HL-60 (cell line): ENCODE measurements at regions not wholly inside any gene's neighbourhood (a gene's known extent, or its start where the extent isn't known, plus 50 kb on each side); places are given as distances from the start of the nearest gene placed in this dataset.

Experiments
- GABPA ChIP-seq: IDR thresholded peaks from 2 replicates; pipeline ENCODE4 v1.6.1; 2012; ENCODE audit warnings: low read depth
- POLR2AphosphoS5 ChIP-seq: IDR thresholded peaks from 2 replicates; pipeline ENCODE4 v1.6.1; 2012; ENCODE audit warnings: low read depth
- TF ChIP-seq, protein P1 (sequence below): IDR thresholded peaks from one replicate; pipeline ENCODE4 v1.5.1; 2011; ENCODE audit warnings: low read length, control low read depth, inconsistent platforms; ENCODE audit not compliant: insufficient read depth
- TF ChIP-seq, protein P2 (sequence below): IDR thresholded peaks from 2 replicates; pipeline ENCODE4 v1.6.1; 2012; ENCODE audit warnings: low read depth; ENCODE audit not compliant: insufficient replicate concordance

GRCh38 chr2:217165547-217165946, 305.7 kb upstream of the TNP1 start:
- no peak for TF ChIP-seq GABPA
- TF ChIP-seq, protein P1, sequence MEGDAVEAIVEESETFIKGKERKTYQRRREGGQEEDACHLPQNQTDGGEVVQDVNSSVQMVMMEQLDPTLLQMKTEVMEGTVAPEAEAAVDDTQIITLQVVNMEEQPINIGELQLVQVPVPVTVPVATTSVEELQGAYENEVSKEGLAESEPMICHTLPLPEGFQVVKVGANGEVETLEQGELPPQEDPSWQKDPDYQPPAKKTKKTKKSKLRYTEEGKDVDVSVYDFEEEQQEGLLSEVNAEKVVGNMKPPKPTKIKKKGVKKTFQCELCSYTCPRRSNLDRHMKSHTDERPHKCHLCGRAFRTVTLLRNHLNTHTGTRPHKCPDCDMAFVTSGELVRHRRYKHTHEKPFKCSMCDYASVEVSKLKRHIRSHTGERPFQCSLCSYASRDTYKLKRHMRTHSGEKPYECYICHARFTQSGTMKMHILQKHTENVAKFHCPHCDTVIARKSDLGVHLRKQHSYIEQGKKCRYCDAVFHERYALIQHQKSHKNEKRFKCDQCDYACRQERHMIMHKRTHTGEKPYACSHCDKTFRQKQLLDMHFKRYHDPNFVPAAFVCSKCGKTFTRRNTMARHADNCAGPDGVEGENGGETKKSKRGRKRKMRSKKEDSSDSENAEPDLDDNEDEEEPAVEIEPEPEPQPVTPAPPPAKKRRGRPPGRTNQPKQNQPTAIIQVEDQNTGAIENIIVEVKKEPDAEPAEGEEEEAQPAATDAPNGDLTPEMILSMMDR = no peak
- TF ChIP-seq POLR2AphosphoS5 = no peak
- TF ChIP-seq, protein P2, sequence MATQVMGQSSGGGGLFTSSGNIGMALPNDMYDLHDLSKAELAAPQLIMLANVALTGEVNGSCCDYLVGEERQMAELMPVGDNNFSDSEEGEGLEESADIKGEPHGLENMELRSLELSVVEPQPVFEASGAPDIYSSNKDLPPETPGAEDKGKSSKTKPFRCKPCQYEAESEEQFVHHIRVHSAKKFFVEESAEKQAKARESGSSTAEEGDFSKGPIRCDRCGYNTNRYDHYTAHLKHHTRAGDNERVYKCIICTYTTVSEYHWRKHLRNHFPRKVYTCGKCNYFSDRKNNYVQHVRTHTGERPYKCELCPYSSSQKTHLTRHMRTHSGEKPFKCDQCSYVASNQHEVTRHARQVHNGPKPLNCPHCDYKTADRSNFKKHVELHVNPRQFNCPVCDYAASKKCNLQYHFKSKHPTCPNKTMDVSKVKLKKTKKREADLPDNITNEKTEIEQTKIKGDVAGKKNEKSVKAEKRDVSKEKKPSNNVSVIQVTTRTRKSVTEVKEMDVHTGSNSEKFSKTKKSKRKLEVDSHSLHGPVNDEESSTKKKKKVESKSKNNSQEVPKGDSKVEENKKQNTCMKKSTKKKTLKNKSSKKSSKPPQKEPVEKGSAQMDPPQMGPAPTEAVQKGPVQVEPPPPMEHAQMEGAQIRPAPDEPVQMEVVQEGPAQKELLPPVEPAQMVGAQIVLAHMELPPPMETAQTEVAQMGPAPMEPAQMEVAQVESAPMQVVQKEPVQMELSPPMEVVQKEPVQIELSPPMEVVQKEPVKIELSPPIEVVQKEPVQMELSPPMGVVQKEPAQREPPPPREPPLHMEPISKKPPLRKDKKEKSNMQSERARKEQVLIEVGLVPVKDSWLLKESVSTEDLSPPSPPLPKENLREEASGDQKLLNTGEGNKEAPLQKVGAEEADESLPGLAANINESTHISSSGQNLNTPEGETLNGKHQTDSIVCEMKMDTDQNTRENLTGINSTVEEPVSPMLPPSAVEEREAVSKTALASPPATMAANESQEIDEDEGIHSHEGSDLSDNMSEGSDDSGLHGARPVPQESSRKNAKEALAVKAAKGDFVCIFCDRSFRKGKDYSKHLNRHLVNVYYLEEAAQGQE = no peak
